ENCODE measurements at regions not wholly inside any gene's neighbourhood (a gene's known extent, or its start where the extent isn't known, plus 50 kb on each side); places are given as distances from the start of the nearest gene placed in this dataset.

- Histone ChIP-seq H3K4ac (replicated peaks; ENCODE audit: insufficient read length, low read depth, low read length) (no peak overlapping the region), H2AK5ac (ENCODE audit: low read depth, low read length) (no peak overlapping the region), H3K56ac (replicated peaks; ENCODE audit: insufficient read length, low read depth, low read length) (no peak overlapping the region), H3K14ac (ENCODE audit: insufficient read length) (no peak overlapping the region), H4K20me1 (replicated peaks in 1 of 2; ENCODE audit: control insufficient read depth in 1 of 2, insufficient read depth in 2 of 2, low read length in 2 of 2) (no peaks in the 10 kb centered on the region), H3K79me1 (ENCODE audit: low read depth, low read length) (no peaks in the 10 kb centered on the region), H4K5ac (ENCODE audit: insufficient read length, low read depth, low read length) (no peak overlapping the region), H2BK5ac (ENCODE audit: low read depth, low read length) (no peak overlapping the region), H2BK15ac (ENCODE audit: low read length) (no peak overlapping the region), H2AFZ (ENCODE audit: low read length) (no peak overlapping the region), H3K4me2 (ENCODE audit: insufficient read depth in 1 of 2, low read depth in 2 of 2, low read length in 2 of 2) (no peak overlapping the region), H3K4me1 (replicated peaks in 1 of 4; ENCODE audit: control insufficient read depth in 3 of 4, insufficient read depth in 4 of 4, low read length in 3 of 4) (peaks cover 0 to 15% (median 3%) of the 10 kb centered on the region in 4 experiments; a peak in 5 of 7 replicates), H3K9me3 (ENCODE audit: insufficient read depth in 2 of 2, low read depth in 1 of 2, low read length in 1 of 2) (no peaks in the 10 kb centered on the region), H3K23ac (ENCODE audit: insufficient read length) (no peak overlapping the region), H3K23me2 (ENCODE audit: low read depth, low read length) (no peaks in the 10 kb centered on the region), H3K27ac (ENCODE audit: low read depth, low read length) (no peak overlapping the region), H4K91ac (replicated peaks; ENCODE audit: insufficient read length, low read length) (no peak overlapping the region), H2BK120ac (replicated peaks; ENCODE audit: low read depth, low read length) (no peak overlapping the region), H2BK12ac (ENCODE audit: low read depth, low read length) (no peak overlapping the region), H3K4me3 (ENCODE audit: extremely low read depth in 1 of 4, insufficient read depth in 2 of 4, low read depth in 3 of 4, low read length in 4 of 4) (no peak overlapping the region), H3K36me3 (ENCODE audit: control insufficient read depth in 2 of 4, insufficient read depth in 4 of 4, low read length in 3 of 4) (no peaks in the 10 kb centered on the region), H3K18ac (ENCODE audit: extremely low read depth, low read length) (no peak overlapping the region), H3K27me3 (replicated peaks in 1 of 4; ENCODE audit: control insufficient read depth in 3 of 4, extremely low read depth in 1 of 4, insufficient read depth in 3 of 4, low read length in 3 of 4) (no peaks in the 10 kb centered on the region; a peak in 1 of 7 replicates), H4K8ac (ENCODE audit: extremely low read depth, insufficient read depth, low read length) (no peak overlapping the region), H2BK20ac (ENCODE audit: low read length) (no peak overlapping the region), H3K9ac (replicated peaks in 1 of 4; ENCODE audit: extremely low read depth in 1 of 4, low read depth in 3 of 4, low read length in 3 of 4) (no peak overlapping the region), H3K79me2 (ENCODE audit: control insufficient read depth in 1 of 2, insufficient read depth in 2 of 2, low read length in 2 of 2) (no peaks in the 10 kb centered on the region)
- DNase-seq (ENCODE audit: low read depth in 1 of 2, low spot score in 2 of 2) (no peak), FAIRE-seq (no peak)
- 77% methylated on average over 8 of the region's 8 CpGs; no CpG with 5 or more reads in 1 of the 2 experiments for WGBS, 2 experiments (ENCODE audit: extremely low coverage in 1 of 2, insufficient coverage in 1 of 2, insufficient read length in 1 of 2, insufficient replicate concordance in 2 of 2, low coverage in 1 of 2, low lambda C conversion rate in 2 of 2, missing lambda C conversion rate in 1 of 2)
- ChIA-PET CTCF (ENCODE audit: partially characterized antibody) (interaction anchor here (1.5 to 3.3 kb wide), 2 partner anchors 12 to 13 kb away, joined by 5 to 20 read pairs; no protein-coding TSS in a partner anchor), POLR2A (ENCODE audit: partially characterized antibody) (no interaction called here)
- TF ChIP-seq KDM1A (IDR thresholded peaks at IDR 0.05; ENCODE audit: borderline replicate concordance, low read length) (no peak), CREB1 (IDR thresholded peaks at IDR 0.05) (no peak), GABPA (IDR thresholded peaks at IDR 0.05; ENCODE audit: borderline replicate concordance, insufficient read depth, low read length) (no peak), SIRT6 (IDR thresholded peaks at IDR 0.05; ENCODE audit: low read length) (no peak), CTCF (IDR thresholded peaks at IDR 0.05; ENCODE audit: control extremely low read depth in 1 of 3, insufficient read depth in 1 of 3, low read depth in 1 of 3, low read length in 3 of 3) (no peak), CEBPB (IDR thresholded peaks at IDR 0.05; ENCODE audit: low read depth, low read length) (no peak), SRF (IDR thresholded peaks at IDR 0.05; ENCODE audit: low read depth, low read length) (no peak), RAD21 (IDR thresholded peaks at IDR 0.05 in 1 of 2, conservative IDR thresholded peaks at IDR 0.05 in 1 of 2; ENCODE audit: low read depth in 2 of 2, low read length in 2 of 2) (no peak), SAP30 (IDR thresholded peaks at IDR 0.05; ENCODE audit: insufficient read depth, insufficient replicate concordance, low read length) (no peak), BCL11A (IDR thresholded peaks at IDR 0.05; ENCODE audit: low read depth in 2 of 2, low read length in 2 of 2) (no peak), MAX (IDR thresholded peaks at IDR 0.05) (no peak), ZNF274 (IDR thresholded peaks at IDR 0.05; ENCODE audit: borderline replicate concordance, extremely low read depth, low read length) (no peak)
These were observed 107.6 kb upstream of the POU3F3 start for GRCh38 chr2:104746299-104746698.

Data from H1 (cell line).